ENCODE measurements at regions not wholly inside any gene's neighbourhood (a gene's known extent, or its start where the extent isn't known, plus 50 kb on each side); places are given as distances from the start of the nearest gene placed in this dataset.

- no peak for TF ChIP-seq CTCF (conservative IDR thresholded peaks at IDR 0.05; ENCODE audit: low read length)
- TF ChIP-seq EZH2phosphoT487 (IDR thresholded peaks at IDR 0.05; ENCODE audit: borderline replicate concordance) = no peak
These were observed 1212.0 kb downstream of the PCDH17 start for GRCh38 chr13:58843567-58843966.
